HG03432 (cell line): ENCODE measurements at regions not wholly inside any gene's neighbourhood (a gene's known extent, or its start where the extent isn't known, plus 50 kb on each side); places are given as distances from the start of the nearest gene placed in this dataset.

Experiments
- ATAC-seq: cut with Tn5 transposase; IDR thresholded peaks from one replicate; pipeline ENCODE4 v1.9.1; 2021; ENCODE audit warnings: mild to moderate bottlenecking, moderate library complexity; ENCODE audit not compliant: unreplicated experiment

GRCh38 chr9:107760469-107761242, 271.1 kb upstream of the KLF4 start:
- no peak for ATAC-seq

DNA sequence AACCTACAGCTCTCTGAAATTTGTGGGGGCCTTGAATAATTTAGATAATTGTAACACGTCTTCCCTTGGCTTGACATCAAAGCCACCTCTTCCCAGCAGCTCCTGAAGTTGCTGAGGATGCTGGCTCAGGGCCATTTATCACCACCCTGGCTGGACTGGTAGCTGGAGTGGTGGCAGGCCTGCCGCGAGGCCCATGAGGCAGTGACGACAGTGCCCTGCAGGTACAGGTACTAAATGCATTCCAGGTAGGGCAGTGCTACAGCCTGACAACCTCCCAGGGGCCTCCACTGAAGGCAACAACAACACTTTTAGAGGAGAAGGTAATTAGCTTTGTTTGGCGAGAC, 270.2 kb upstream of the KLF4 start:
- no peak for ATAC-seq

- ATAC-seq = peak; percentile 71
These were observed 269.6 kb upstream of the KLF4 start for GRCh38 chr9:107759009-107759822.

- no peak for ATAC-seq
These were observed 266.5 kb upstream of the KLF4 start for GRCh38 chr9:107756091-107756490.

DNA sequence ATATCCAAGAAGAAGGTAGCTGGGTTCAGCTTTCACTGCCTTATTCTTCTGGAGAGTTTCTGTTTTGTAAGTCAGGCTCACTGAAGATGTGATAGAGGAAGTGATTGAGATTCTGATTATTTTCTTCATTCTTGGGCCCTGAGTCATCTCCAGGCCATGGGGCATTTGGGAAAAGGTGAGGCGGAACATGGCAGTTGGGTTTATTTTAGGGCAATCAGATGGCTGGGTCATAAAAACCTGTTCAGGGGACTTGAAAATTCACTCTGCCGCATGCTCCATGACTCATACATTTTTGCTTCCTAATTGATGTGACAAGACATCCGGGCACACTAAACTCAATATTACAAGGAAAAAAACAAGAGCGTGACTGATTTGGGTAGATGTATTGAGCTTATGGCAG, 265.7 kb upstream of the KLF4 start:
- ATAC-seq = no peak

DNA sequence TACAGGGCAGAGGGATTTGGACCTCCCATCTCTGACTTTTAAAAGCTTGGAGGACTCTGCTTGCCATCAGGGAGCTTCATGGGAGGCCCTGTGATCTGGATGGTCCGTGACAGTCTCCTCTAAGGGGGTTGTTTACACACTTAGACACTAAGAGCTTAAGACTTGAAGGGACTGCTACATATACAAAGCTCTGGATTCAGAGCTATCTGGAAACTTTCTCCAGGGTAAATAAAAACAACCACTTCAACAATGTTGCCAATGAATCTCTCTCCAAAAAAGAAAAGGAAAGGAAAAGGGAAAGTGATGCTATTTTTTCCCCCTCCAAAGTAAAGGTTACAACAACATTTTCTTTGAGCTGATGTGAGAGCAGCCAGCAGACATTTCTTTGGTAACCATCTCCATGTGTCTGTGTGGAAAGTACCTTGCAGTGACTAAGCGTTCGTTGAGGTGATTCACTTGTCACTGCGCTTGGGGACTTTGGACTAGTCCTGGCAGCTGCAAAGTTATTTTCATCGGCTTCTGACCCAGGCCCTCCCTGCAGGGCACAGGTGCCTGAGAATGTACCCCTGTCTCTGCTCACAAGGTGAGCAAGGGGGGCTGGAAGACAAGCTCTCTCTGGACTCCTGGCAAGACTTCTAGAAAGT, 262.1 kb upstream of the KLF4 start:
- peak; percentile 93 for ATAC-seq

- ATAC-seq = no peak
These were observed 261.4 kb upstream of the KLF4 start for GRCh38 chr9:107750741-107751566.

DNA sequence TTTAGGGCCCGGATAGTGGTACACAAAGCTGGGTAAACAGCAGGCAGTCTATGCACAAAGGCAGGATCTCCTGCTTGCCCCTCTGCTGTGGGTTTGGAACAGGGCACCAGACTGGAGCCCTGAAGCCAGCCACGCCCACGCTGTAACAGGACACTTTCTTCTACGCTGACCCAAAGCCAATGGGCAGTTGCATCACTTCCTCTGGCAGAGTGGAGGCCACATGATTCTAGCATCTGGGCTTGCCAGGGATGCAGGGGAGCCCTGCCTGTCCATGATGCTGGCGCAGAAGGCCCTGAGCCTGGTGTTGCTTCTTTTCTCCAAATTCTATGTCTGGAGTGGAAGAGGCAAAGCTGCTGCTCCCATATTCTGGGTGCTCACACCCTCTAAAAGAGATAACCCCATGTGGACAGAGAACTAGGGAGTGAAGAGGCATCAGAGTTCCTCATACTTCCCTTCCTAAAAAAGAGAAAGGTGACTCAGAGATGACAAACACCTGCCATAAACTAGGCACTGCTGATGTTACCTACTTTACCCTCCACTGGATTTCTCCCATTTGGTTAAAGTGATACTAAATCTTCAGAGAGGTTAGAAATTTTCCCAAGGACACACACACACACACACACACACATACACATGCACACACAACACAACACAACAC, 260.3 kb upstream of the KLF4 start:
- no peak for ATAC-seq

DNA sequence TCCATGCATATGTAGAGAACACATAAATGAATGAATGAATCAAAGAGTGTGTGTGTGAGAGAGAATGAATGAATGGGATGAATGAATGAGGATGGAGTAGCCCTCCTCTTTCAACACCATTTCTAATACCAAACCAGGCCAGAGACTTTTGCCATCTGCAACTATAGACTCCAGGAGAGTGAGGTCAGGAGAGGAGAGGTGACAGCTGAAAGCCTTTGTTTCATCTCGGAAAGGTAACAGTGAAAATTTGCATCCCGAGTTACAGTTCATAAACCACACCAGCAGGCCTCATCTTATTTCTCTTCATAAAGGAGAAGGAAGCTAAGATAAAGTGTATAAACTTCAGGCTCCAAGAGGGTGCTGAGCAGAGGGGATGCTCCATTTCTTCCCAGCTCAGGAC, 255.3 kb upstream of the KLF4 start:
- peak; percentile 61 for ATAC-seq

GRCh38 chr9:107742531-107743309, 253.2 kb upstream of the KLF4 start:
- ATAC-seq = no peak

DNA sequence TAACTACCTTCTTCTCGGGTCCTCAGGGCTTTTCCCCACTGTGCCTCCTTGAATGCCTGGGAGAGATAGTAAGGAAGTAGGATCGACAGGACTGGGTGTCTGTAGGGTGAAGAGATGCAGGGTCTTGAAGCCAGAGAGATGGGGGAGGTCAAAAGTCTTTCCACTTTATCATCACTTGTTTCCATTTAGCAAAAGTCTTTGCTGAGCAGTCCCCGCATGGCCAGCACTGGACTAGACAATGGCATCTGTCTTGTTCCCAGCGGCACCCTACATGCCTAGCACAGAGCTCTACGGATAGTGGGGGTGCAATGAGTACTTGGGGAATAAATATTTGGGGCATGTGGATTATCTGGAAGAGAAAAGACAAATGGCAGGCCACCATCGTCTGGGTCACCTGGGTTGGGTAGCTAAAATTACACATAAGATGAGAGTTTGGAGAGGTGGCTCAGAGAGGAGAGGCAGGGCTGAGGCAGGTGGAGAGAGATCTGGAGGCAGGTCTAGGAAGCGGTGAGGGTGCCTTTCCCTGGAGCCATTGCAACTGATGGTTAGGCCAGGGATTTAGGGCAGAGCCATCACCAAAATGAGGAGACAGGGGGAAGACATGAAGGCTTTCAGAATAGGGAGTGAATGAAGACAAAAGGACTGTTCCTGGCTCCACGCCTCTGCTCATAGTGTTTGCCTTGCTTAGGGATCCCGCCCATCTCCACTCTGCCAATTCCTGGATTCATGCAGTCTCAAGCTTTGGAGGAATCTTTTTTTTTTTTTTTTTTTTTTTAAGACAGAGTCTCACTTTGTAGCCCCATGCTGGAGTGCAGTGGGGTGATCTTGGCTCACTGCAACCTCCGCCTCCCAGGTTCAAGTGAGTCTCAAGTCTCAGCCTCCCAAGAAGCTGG, 250.8 kb upstream of the KLF4 start:
- no peak for ATAC-seq

- ATAC-seq = no peak
These were observed 250.1 kb upstream of the KLF4 start for GRCh38 chr9:107739601-107740082.

GRCh38 chr9:107738789-107739188, 249.2 kb upstream of the KLF4 start:
- ATAC-seq = no peak

- ATAC-seq = no peak
These were observed 248.6 kb upstream of the KLF4 start for GRCh38 chr9:107737987-107738743.

DNA sequence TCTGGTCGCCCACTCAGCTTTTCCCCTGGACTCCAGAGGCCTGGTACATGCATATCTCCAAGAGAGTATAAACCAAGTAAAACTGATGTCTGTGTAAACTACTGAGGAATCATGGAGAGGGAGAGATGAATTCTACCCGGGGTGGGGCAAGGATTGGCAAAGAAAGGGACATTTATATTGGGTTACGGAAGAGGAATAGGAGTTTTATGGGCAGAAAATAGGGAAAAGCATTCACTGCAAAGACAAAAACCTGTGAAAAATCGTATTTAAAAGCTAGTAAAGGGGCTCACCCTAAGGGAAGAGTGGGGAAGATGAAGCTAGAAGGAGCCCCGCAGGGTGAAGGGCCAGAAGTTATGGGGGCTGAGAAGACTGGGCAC, 248.0 kb upstream of the KLF4 start:
- no peak for ATAC-seq

- ATAC-seq = no peak
These were observed 246.3 kb upstream of the KLF4 start for GRCh38 chr9:107735821-107736220.

GRCh38 chr9:107734256-107735013, 244.9 kb upstream of the KLF4 start:
- ATAC-seq = no peak
